ENCODE measurements at regions not wholly inside any gene's neighbourhood (a gene's known extent, or its start where the extent isn't known, plus 50 kb on each side); places are given as distances from the start of the nearest gene placed in this dataset.

GRCh38 chr11:39113606-39114005, 2345.8 kb downstream of the LRRC4C start:
- no TSS peak for BruUV-seq (replicated peaks)
- no peaks in the 10 kb centered on the region for H3K27me3 ChIP-seq (ENCODE audit: control insufficient read depth in 1 of 2, insufficient read depth in 2 of 2, low read length in 2 of 2)
- in situ Hi-C loops (cut with HindIII; ENCODE audit: extremely low pct_ligation_motif_present, low pct_unique_long_range_greater_than_20kb) (no loop called here), intact Hi-C loops (cut with micrococcal nuclease; ENCODE audit: unreplicated experiment) (no loop called here)
- H3K9me3 ChIP-seq (ENCODE audit: low read length) = peaks cover 32% of the 10 kb centered on the region
- DNase-seq (ENCODE audit: low spot score) = no peak
- no peak overlapping the region for H3K9ac ChIP-seq (ENCODE audit: insufficient read depth, low read depth, low read length)
- H3K4me1 ChIP-seq (ENCODE audit: insufficient read depth, low read length) = no peaks in the 10 kb centered on the region
- H3K36me3 ChIP-seq (replicated peaks in 1 of 2; ENCODE audit: control insufficient read depth in 1 of 2, insufficient read depth in 2 of 2, low read length in 2 of 2) = no peaks in the 10 kb centered on the region
- no peak overlapping the region for H3K27ac ChIP-seq (ENCODE audit: extremely low read length, insufficient read depth, low read length)
- H4K20me1 ChIP-seq (ENCODE audit: insufficient read depth, low read length) = no peaks in the 10 kb centered on the region
- H3K79me2 ChIP-seq (ENCODE audit: insufficient read depth, low read length) = no peaks in the 10 kb centered on the region
- no peak for TF ChIP-seq MIXL1 (CRISPR knock-in tag; IDR thresholded peaks at IDR 0.05)
- TF ChIP-seq, protein P1, sequence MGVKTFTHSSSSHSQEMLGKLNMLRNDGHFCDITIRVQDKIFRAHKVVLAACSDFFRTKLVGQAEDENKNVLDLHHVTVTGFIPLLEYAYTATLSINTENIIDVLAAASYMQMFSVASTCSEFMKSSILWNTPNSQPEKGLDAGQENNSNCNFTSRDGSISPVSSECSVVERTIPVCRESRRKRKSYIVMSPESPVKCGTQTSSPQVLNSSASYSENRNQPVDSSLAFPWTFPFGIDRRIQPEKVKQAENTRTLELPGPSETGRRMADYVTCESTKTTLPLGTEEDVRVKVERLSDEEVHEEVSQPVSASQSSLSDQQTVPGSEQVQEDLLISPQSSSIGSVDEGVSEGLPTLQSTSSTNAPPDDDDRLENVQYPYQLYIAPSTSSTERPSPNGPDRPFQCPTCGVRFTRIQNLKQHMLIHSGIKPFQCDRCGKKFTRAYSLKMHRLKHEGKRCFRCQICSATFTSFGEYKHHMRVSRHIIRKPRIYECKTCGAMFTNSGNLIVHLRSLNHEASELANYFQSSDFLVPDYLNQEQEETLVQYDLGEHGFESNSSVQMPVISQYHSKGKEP (CRISPR knock-in tag; IDR thresholded peaks at IDR 0.05) = no peak
- ChIA-PET POLR2A (no interaction called here), CTCF (ENCODE audit: low intra/inter-chr PET ratio, low total read pairs) (no interaction called here)
- H3K4me2 ChIP-seq (ENCODE audit: low read depth, low read length) = no peak overlapping the region
- H3K4me3 ChIP-seq (replicated peaks in 1 of 3; ENCODE audit: insufficient read depth in 1 of 3, low read depth in 2 of 3, low read length in 3 of 3) = no peak overlapping the region
- FAIRE-seq = no peak
- H2AFZ ChIP-seq (ENCODE audit: low read length) = no peak overlapping the region
- ATAC-seq = no peak

DNA sequence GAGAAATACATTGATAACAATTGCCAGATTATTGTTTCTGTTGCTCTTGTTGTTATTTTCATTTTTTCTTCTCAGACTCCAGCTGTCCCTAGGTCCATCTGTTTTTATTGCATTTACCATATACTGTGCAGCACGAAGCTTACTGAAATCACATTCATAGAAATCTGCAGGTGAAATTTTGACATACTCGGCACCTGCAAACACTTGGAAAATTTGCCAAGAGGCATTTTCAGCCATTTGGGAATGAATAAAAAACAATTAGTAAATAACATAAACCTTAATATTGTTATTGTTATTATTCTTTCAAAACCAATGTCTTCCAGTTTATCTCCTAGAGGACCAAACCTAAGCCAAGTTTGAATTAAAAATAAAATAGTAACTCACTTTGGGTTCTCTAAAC, 2357.2 kb downstream of the LRRC4C start:
- Histone ChIP-seq H2AFZ (ENCODE audit: low read length) (no peak overlapping the region), H3K9me3 (ENCODE audit: low read length) (peaks cover 41% of the 10 kb centered on the region), H3K4me1 (ENCODE audit: insufficient read depth, low read length) (no peaks in the 10 kb centered on the region), H3K79me2 (ENCODE audit: insufficient read depth, low read length) (no peaks in the 10 kb centered on the region), H4K20me1 (ENCODE audit: insufficient read depth, low read length) (no peaks in the 10 kb centered on the region), H3K27me3 (ENCODE audit: control insufficient read depth in 1 of 2, insufficient read depth in 2 of 2, low read length in 2 of 2) (no peaks in the 10 kb centered on the region), H3K4me2 (ENCODE audit: low read depth, low read length) (no peak overlapping the region), H3K9ac (ENCODE audit: insufficient read depth, low read depth, low read length) (no peak overlapping the region), H3K36me3 (replicated peaks in 1 of 2; ENCODE audit: control insufficient read depth in 1 of 2, insufficient read depth in 2 of 2, low read length in 2 of 2) (no peaks in the 10 kb centered on the region), H3K27ac (ENCODE audit: extremely low read length, insufficient read depth, low read length) (no peak overlapping the region), H3K4me3 (replicated peaks in 1 of 3; ENCODE audit: insufficient read depth in 1 of 3, low read depth in 2 of 3, low read length in 3 of 3) (no peak overlapping the region)
- DNase-seq (ENCODE audit: low spot score) (no peak), ATAC-seq (no peak), FAIRE-seq (no peak)
- TF ChIP-seq ZNF704 (CRISPR knock-in tag; IDR thresholded peaks at IDR 0.05; ENCODE audit: borderline replicate concordance) (no peak), ZFP82 (CRISPR knock-in tag; IDR thresholded peaks at IDR 0.05; ENCODE audit: borderline replicate concordance) (no peak), DNMT3B (CRISPR knock-in tag; conservative IDR thresholded peaks at IDR 0.05) (no peak), ZBTB7B (CRISPR knock-in tag; IDR thresholded peaks at IDR 0.05) (no peak)
- in situ Hi-C loops (cut with HindIII; ENCODE audit: extremely low pct_ligation_motif_present, low pct_unique_long_range_greater_than_20kb) (no loop called here), intact Hi-C loops (cut with micrococcal nuclease; ENCODE audit: unreplicated experiment) (no loop called here)
- POLR2A ChIA-PET = no interaction called here
- no TSS peak for BruUV-seq (replicated peaks)
- CTCF ChIA-PET (ENCODE audit: low intra/inter-chr PET ratio, low total read pairs) = no interaction called here
- 0% methylated on average over 2 of the region's 2 CpGs for WGBS (ENCODE audit: low lambda C conversion rate)

All from HepG2 (cell line).